KMS-11 (cell line): ENCODE measurements at regions not wholly inside any gene's neighbourhood (a gene's known extent, or its start where the extent isn't known, plus 50 kb on each side); places are given as distances from the start of the nearest gene placed in this dataset.

Experiments used
- H2AFZ ChIP-seq: fragments of 200-600 bp; sonication (generic); 2 replicates; pipeline ENCODE4 v1.6.1; 2016; ENCODE audit warnings: antibody characterized with exemption, mixed run types, low read depth
- H3K27ac ChIP-seq: fragments of 200-600 bp; sonication (generic); 2 replicates; pipeline ENCODE4 v1.6.1; 2016; ENCODE audit warnings: mild to moderate bottlenecking, mixed run types
- H3K27me3 ChIP-seq: fragments of 200-600 bp; sonication (generic); 2 replicates; pipeline ENCODE4 v1.6.1; 2017; ENCODE audit warnings: mild to moderate bottlenecking, low read depth, mixed run types, moderate library complexity; ENCODE audit not compliant: insufficient read depth
- H3K36me3 ChIP-seq: fragments of 200-600 bp; sonication (generic); 2 replicates; pipeline ENCODE4 v1.6.1; 2017; ENCODE audit warnings: mild to moderate bottlenecking, mixed run types; ENCODE audit not compliant: insufficient read depth
- H3K4me1 ChIP-seq: fragments of 200-600 bp; sonication (generic); 2 replicates; pipeline ENCODE4 v1.6.1; 2016; ENCODE audit warnings: mild to moderate bottlenecking, low read depth, mixed run types; ENCODE audit not compliant: poor library complexity, severe bottlenecking
- H3K4me2 ChIP-seq: fragments of 200-600 bp; sonication (generic); 2 replicates; pipeline ENCODE4 v1.7.0; 2016; ENCODE audit warnings: mild to moderate bottlenecking, mixed run types
- H3K4me3 ChIP-seq: fragments of 200-600 bp; sonication (generic); IDR thresholded peaks from 2 replicates; pipeline ENCODE4 v1.6.1; 2017; ENCODE audit warnings: low read depth, low read length, mixed read lengths; ENCODE audit not compliant: insufficient read depth
- H3K79me2 ChIP-seq: fragments of 200-600 bp; sonication (generic); 2 replicates; pipeline ENCODE4 v1.6.1; 2016; ENCODE audit warnings: low read depth, mixed run types; ENCODE audit not compliant: insufficient read depth
- H3K9ac ChIP-seq: fragments of 200-600 bp; sonication (generic); 2 replicates; pipeline ENCODE4 v1.6.1; 2016; ENCODE audit warnings: mild to moderate bottlenecking, mixed run types
- H4K20me1 ChIP-seq: fragments of 200-600 bp; sonication (generic); 2 replicates; pipeline ENCODE4 v1.6.1; 2016; ENCODE audit warnings: mild to moderate bottlenecking, mixed run types; ENCODE audit not compliant: insufficient read depth
- TF ChIP-seq, protein P1 (sequence below): fragments of 200-600 bp; sonication (generic); conservative IDR thresholded peaks from 2 replicates; pipeline ENCODE4 v1.6.1; 2017; ENCODE audit warnings: low read depth, mild to moderate bottlenecking, antibody characterized with exemption, low read length, moderate library complexity, mixed read lengths

- Histone ChIP-seq H3K4me2 (no peak overlapping the region), H3K4me1 (no peaks in the 10 kb centered on the region), H4K20me1 (no peaks in the 10 kb centered on the region), H3K4me3 (no peak overlapping the region), H3K9ac (no peak overlapping the region), H3K27me3 (no peaks in the 10 kb centered on the region), H3K79me2 (no peaks in the 10 kb centered on the region), H3K27ac (no peak overlapping the region), H2AFZ (no peak overlapping the region), H3K36me3 (no peaks in the 10 kb centered on the region)
- TF ChIP-seq, protein P1, sequence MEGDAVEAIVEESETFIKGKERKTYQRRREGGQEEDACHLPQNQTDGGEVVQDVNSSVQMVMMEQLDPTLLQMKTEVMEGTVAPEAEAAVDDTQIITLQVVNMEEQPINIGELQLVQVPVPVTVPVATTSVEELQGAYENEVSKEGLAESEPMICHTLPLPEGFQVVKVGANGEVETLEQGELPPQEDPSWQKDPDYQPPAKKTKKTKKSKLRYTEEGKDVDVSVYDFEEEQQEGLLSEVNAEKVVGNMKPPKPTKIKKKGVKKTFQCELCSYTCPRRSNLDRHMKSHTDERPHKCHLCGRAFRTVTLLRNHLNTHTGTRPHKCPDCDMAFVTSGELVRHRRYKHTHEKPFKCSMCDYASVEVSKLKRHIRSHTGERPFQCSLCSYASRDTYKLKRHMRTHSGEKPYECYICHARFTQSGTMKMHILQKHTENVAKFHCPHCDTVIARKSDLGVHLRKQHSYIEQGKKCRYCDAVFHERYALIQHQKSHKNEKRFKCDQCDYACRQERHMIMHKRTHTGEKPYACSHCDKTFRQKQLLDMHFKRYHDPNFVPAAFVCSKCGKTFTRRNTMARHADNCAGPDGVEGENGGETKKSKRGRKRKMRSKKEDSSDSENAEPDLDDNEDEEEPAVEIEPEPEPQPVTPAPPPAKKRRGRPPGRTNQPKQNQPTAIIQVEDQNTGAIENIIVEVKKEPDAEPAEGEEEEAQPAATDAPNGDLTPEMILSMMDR = no peak
These were observed 536.4 kb upstream of the PTBP2 start for GRCh38 chr1:96185181-96185580.

DNA sequence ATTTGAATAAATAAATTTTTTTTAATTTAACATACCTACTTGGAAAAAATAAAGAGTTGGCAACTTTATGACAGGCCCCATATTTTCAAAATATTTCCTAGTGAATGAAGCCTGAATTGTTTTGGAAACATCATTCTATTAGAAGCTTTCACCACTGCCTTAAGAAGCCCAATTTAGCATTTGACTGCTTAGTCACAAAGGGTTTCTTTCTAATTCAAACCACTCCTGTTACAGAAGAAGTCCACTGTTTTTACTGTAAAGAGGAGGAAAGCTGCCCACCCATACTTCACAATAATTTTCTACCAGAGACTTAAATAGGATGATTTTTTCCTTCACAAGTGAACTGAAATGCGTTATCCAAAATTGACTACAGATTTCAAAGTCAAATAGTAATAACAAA lies 534.6 kb upstream of the PTBP2 start:
- H3K4me3 ChIP-seq = no peak overlapping the region
- H3K27me3 ChIP-seq = no peaks in the 10 kb centered on the region
- no peak overlapping the region for H2AFZ ChIP-seq
- no peaks in the 10 kb centered on the region for H3K79me2 ChIP-seq
- H3K9ac ChIP-seq = no peak overlapping the region
- TF ChIP-seq, protein P1 = no peak
- no peaks in the 10 kb centered on the region for H4K20me1 ChIP-seq
- H3K36me3 ChIP-seq = no peaks in the 10 kb centered on the region
- H3K27ac ChIP-seq = no peak overlapping the region
- no peaks in the 10 kb centered on the region for H3K4me1 ChIP-seq
- no peak overlapping the region for H3K4me2 ChIP-seq

- no peaks in the 10 kb centered on the region for H3K27me3 ChIP-seq
- no peak overlapping the region for H3K4me2 ChIP-seq
- H4K20me1 ChIP-seq = no peaks in the 10 kb centered on the region
- H3K4me1 ChIP-seq = no peaks in the 10 kb centered on the region
- H3K4me3 ChIP-seq = no peak overlapping the region
- H3K79me2 ChIP-seq = no peaks in the 10 kb centered on the region
- H2AFZ ChIP-seq = no peak overlapping the region
- no peak overlapping the region for H3K9ac ChIP-seq
- TF ChIP-seq, protein P1 = no peak
- H3K36me3 ChIP-seq = no peaks in the 10 kb centered on the region
- no peak overlapping the region for H3K27ac ChIP-seq
These were observed 530.4 kb upstream of the PTBP2 start for GRCh38 chr1:96191165-96191564.

- no peaks in the 10 kb centered on the region for H3K79me2 ChIP-seq
- H3K27ac ChIP-seq = no peak overlapping the region
- no peak overlapping the region for H3K9ac ChIP-seq
- H2AFZ ChIP-seq = no peak overlapping the region
- H3K36me3 ChIP-seq = no peaks in the 10 kb centered on the region
- no peaks in the 10 kb centered on the region for H3K27me3 ChIP-seq
- H3K4me2 ChIP-seq = no peak overlapping the region
- TF ChIP-seq, protein P1 = no peak
- no peak overlapping the region for H3K4me3 ChIP-seq
- H4K20me1 ChIP-seq = no peaks in the 10 kb centered on the region
- no peaks in the 10 kb centered on the region for H3K4me1 ChIP-seq
These were observed 515.1 kb upstream of the PTBP2 start for GRCh38 chr1:96206451-96206850.
